Astrocyte of the spinal cord (primary cell): ENCODE measurements at regions not wholly inside any gene's neighbourhood (a gene's known extent, or its start where the extent isn't known, plus 50 kb on each side); places are given as distances from the start of the nearest gene placed in this dataset.
"Not testable (repeated sequence)": the region's sequence is repeated elsewhere in the genome, so short reads cannot be mapped to it uniquely, and the experiment has no call there.

ENCODE experiments used
- DNase-seq: peaks from one replicate; pipeline ENCODE4 v3.0.0; 2011; ENCODE audit warnings: low read depth, low spot score
- H3K4me3 ChIP-seq: 2 replicates; pipeline ENCODE4 v1.5.1; 2011; ENCODE audit warnings: low read depth, mild to moderate bottlenecking, low read length, moderate library complexity
- in situ Hi-C: cut with HindIII; loops from 2 replicates; pipeline ENCODE4 v1.10.0; 2017; ENCODE audit warnings: low sequenced_read_pairs
- TF ChIP-seq, protein P1 (sequence below): IDR thresholded peaks from 2 replicates; pipeline ENCODE4 v1.5.1; 2012; ENCODE audit warnings: low read depth, mild to moderate bottlenecking, low read length, inconsistent platforms

DNA sequence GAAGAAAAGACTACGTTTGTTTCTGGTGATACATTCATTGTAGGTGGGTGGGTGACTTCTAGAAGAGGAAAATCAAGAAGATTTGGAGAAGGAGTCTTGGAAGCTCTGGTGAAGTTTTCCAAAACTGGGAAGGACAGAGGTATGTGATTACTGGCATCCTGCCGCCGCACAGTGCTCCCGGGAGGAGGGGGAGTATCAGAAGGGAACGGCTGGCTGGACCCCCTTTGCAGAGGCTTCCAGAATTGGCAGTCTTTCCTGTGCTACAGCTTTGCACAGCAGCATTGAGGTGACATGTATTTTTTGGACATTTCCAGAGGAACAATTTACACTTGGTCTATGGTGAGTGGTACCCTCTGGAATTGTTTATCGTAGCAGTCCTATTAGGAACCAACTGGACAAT is 75.7 kb upstream of the EOMES start:
- TF ChIP-seq, protein P1, sequence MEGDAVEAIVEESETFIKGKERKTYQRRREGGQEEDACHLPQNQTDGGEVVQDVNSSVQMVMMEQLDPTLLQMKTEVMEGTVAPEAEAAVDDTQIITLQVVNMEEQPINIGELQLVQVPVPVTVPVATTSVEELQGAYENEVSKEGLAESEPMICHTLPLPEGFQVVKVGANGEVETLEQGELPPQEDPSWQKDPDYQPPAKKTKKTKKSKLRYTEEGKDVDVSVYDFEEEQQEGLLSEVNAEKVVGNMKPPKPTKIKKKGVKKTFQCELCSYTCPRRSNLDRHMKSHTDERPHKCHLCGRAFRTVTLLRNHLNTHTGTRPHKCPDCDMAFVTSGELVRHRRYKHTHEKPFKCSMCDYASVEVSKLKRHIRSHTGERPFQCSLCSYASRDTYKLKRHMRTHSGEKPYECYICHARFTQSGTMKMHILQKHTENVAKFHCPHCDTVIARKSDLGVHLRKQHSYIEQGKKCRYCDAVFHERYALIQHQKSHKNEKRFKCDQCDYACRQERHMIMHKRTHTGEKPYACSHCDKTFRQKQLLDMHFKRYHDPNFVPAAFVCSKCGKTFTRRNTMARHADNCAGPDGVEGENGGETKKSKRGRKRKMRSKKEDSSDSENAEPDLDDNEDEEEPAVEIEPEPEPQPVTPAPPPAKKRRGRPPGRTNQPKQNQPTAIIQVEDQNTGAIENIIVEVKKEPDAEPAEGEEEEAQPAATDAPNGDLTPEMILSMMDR, result no peak
- in situ Hi-C loops, result no loop called here
- H3K4me3 ChIP-seq, result no peak overlapping the region
- no peak for DNase-seq

DNA sequence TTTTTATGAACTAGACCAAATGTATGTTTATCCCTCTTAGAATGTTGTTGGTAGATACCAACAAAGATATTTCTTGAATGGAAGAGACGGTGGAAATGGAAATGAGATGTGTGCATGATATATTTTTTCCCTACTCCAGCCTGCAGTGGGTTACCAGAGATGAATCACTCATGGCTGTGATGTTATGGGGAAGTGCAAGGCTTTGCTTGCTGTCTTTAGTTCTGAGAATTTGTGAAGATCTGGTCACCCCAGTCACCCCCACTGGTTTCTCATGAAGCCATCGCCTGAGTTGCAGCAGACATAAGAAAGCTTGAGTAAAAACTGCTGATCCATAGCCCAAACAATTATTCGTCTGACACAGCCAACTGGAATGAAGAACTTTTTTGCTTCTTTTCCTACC is 78.1 kb upstream of the EOMES start:
- in situ Hi-C loops, result no loop called here

DNA sequence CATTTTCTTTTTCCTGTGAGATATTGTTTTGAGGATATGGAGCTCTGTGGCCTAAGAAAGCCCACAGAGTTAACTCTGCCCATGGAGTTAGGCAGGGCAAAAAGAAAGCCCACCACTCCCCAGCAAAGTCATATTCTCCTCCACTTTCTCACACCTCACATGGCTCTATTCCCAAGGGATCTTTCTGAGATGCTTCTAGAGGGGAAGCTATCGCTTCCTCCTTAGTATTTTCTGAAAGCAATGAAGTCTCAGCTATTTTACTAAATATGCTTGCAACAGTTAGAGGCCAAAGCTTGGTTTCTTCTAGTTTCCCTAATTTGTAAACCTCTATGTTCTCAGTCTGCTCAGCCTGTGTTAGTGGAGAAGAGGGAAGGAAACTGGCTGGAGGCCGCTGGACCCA is 80.3 kb upstream of the EOMES start:
- DNase-seq, result no peak
- in situ Hi-C loops, result no loop called here
- H3K4me3 ChIP-seq, result no peak overlapping the region
- TF ChIP-seq, protein P1, result no peak

More for the DNA sequence above, 78.1 kb upstream of the EOMES start:
- no peak for DNase-seq
- H3K4me3 ChIP-seq, result no peak overlapping the region
- TF ChIP-seq, protein P1, result no peak

DNA sequence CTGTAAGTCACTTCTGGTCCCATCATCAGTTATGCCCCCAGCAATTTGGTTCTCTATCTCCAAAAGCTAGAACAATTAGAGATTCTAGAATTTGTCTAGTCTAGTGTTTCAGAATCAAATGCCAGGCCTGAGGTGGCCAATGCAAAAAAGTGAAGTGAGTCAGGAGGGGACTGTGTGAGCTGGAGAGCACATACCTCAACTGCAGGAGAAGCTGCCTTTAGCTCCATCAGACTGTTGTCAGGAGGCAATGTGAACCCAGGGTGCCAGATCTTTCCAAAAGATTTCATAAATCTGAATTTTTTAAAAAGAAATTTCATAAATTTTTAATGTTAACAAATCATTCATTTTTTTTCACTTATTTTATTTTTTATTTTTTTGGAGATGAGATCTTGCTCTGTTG is 80.7 kb upstream of the EOMES start:
- no peak overlapping the region for H3K4me3 ChIP-seq
- TF ChIP-seq, protein P1, result no peak
- in situ Hi-C loops, result no loop called here
- DNase-seq, result no peak

DNA sequence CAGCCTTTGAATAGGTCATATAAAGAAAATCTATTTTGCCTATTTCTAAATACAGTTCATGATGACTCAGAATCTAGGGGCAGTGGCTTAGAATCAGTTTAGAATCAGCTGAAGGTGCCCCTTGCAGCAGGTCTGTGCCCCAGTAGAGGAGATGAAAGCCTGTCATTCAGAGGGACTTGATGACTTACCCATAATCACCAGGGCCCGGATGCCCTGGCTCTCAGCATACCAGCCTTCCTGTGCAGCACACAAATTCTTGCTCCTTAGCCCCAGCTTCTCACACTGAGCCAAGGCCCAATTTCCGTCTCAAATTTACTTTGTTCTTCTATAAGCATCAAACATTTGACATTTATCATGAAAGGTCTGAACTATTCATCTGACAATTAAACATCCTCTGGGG is 83.2 kb upstream of the EOMES start:
- no peak overlapping the region for H3K4me3 ChIP-seq
- TF ChIP-seq, protein P1, result no peak
- in situ Hi-C loops, result no loop called here
- no peak for DNase-seq

DNA sequence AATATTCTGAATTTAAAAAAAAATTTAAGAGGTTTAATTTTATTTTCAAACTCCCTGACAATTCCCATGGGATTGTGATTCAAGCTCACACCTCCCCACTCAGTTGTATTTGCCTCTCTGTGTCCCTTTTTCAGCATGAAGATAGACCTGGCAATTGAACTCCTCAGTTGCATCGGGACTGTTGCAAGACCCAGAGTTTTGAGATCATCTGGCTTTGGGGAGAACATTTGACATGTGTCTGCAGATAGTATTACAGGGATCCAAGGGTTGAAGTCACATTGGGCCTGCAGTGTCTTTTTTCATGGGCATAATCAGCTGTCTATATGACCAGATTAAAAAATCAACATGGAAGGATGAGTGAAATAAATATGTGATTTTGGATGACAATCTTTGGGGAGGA is 91.1 kb upstream of the EOMES start:
- TF ChIP-seq, protein P1, result no peak
- in situ Hi-C loops, result no loop called here
- no peak overlapping the region for H3K4me3 ChIP-seq
- DNase-seq, result no peak

DNA sequence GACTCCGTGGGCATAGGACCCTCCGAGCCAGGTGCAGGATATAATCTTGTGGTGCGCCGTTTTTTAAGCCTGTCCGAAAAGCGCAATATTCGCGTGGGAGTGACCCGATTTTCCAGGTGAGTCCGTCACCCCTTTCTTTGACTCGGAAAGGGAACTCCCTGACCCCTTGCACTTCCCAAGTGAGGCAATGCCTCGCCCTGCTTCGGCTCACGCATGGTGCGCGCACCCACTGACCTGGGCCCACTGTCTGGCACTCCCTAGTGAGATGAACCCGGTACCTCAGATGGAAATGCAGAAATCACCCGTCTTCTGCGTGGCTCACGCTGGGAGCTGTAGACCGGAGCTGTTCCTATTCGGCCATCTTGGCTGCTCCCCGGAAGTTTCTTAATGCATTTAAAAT is 99.5 kb upstream of the EOMES start:
- DNase-seq, in situ Hi-C loops, H3K4me3 ChIP-seq: not testable (repeated sequence)
